SK-N-SH treated with all-trans-retinoic acid at 6 μM for 48 hours (cell line): ENCODE measurements at regions not wholly inside any gene's neighbourhood (a gene's known extent, or its start where the extent isn't known, plus 50 kb on each side); places are given as distances from the start of the nearest gene placed in this dataset.
A peak's percentile ranks its signal among the peaks of the same experiment; 100 is the strongest.

Experiments used
- ATAC-seq: fragments of 200-7000 bp; cut with Tn5 transposase; 3 replicates; pipeline ENCODE4 v1.9.1; 2020; ENCODE audit warnings: mild to moderate bottlenecking, moderate library complexity
- CREB5 ChIP-seq: fragments of 250-450 bp; sonication (Bioruptor Pico); IDR thresholded peaks from 2 replicates; pipeline ENCODE4 v1.5.1; 2020; ENCODE audit warnings: low read depth, mild to moderate bottlenecking, moderate library complexity
- CSDC2 ChIP-seq: fragments of 250-450 bp; sonication (Bioruptor Pico); IDR thresholded peaks from 2 replicates; pipeline ENCODE4 v1.5.0; 2020; ENCODE audit warnings: mild to moderate bottlenecking, moderate library complexity
- CSRNP3 ChIP-seq: fragments of 250-450 bp; sonication (Bioruptor Pico); IDR thresholded peaks from 2 replicates; pipeline ENCODE4 v1.5.1; 2021; ENCODE audit warnings: mild to moderate bottlenecking, moderate library complexity
- ISL1 ChIP-seq: fragments of 250-450 bp; sonication (Bioruptor Pico); IDR thresholded peaks from 2 replicates; pipeline ENCODE4 v2.1.2; 2022; ENCODE audit warnings: mild to moderate bottlenecking, moderate library complexity
- OSR1 ChIP-seq: fragments of 250-450 bp; sonication (Bioruptor Pico); IDR thresholded peaks from 2 replicates; pipeline ENCODE4 v1.8.0; 2022; ENCODE audit warnings: moderate library complexity, mild to moderate bottlenecking, inconsistent platforms
- PATZ1 ChIP-seq: fragments of 250-450 bp; sonication (Bioruptor Pico); IDR thresholded peaks from 2 replicates; pipeline ENCODE4 v1.8.0; 2020; ENCODE audit warnings: mild to moderate bottlenecking, moderate library complexity, borderline replicate concordance
- POU6F1 ChIP-seq: fragments of 250-450 bp; sonication (Bioruptor Pico); IDR thresholded peaks from 2 replicates; pipeline ENCODE4 v1.8.0; 2021; ENCODE audit warnings: low read depth, mild to moderate bottlenecking, moderate library complexity, borderline replicate concordance
- RARB ChIP-seq: fragments of 250-450 bp; sonication (Bioruptor Pico); IDR thresholded peaks from 2 replicates; pipeline ENCODE4 v1.8.0; 2021; ENCODE audit warnings: mild to moderate bottlenecking, moderate library complexity
- SNAI2 ChIP-seq: fragments of 250-450 bp; sonication (Bioruptor Pico); IDR thresholded peaks from 2 replicates; pipeline ENCODE4 v1.5.0; 2020; ENCODE audit warnings: mild to moderate bottlenecking, moderate library complexity
- TCF4 ChIP-seq: fragments of 250-450 bp; sonication (Bioruptor Pico); IDR thresholded peaks from 2 replicates; pipeline ENCODE4 v1.8.0; 2021; ENCODE audit warnings: mild to moderate bottlenecking, moderate library complexity, borderline replicate concordance
- TSHZ2 ChIP-seq: fragments of 250-450 bp; sonication (Bioruptor Pico); IDR thresholded peaks from 2 replicates; pipeline ENCODE4 v1.5.0; 2020; ENCODE audit warnings: mild to moderate bottlenecking, moderate library complexity
- ZFP3 ChIP-seq: fragments of 250-450 bp; sonication (Bioruptor Pico); IDR thresholded peaks from 2 replicates; pipeline ENCODE4 v1.5.0; 2020; ENCODE audit warnings: mild to moderate bottlenecking, moderate library complexity
- ZNF565 ChIP-seq: fragments of 450-650 bp; formaldehyde crosslinking; conservative IDR thresholded peaks from 2 replicates; pipeline ENCODE4 v1.5.0; 2020; ENCODE audit warnings: low read depth, mild to moderate bottlenecking, moderate library complexity
- ZNF70 ChIP-seq: fragments of 450-650 bp; formaldehyde crosslinking; IDR thresholded peaks from 2 replicates; pipeline ENCODE4 v1.5.0; 2020; ENCODE audit warnings: mild to moderate bottlenecking, moderate library complexity
- ZNF8 ChIP-seq: fragments of 450-650 bp; formaldehyde crosslinking; IDR thresholded peaks from 2 replicates; pipeline ENCODE4 v1.5.0; 2020; ENCODE audit warnings: mild to moderate bottlenecking, moderate library complexity

- ATAC-seq, result peak; percentile 6
- no peak for TF ChIP-seq POU6F1
- TF ChIP-seq TCF4 (CRISPR knock-in tag), result peak; percentile 54; the same call in 1 of the 2 replicates
Measured at GRCh38 chr3:43870844-43871626, 180.3 kb downstream of the ABHD5 start.

GRCh38 chr3:43871627-43872245 is 181.0 kb downstream of the ABHD5 start:
- ATAC-seq, result peak; percentile 8
- TF ChIP-seq CREB5 (CRISPR knock-in tag) (no peak), SNAI2 (0 out of 2 replicates have a peak, but pooled peaks have one; percentile 14), ZNF8 (no peak), ISL1 (CRISPR knock-in tag) (no peak), ZNF565 (CRISPR knock-in tag) (no peak)

- TF ChIP-seq CSRNP3 (CRISPR knock-in tag), result no peak
- TF ChIP-seq CSDC2 (CRISPR knock-in tag), result no peak
- 0 out of 2 replicates have a peak, but pooled peaks have one; percentile 35 for TF ChIP-seq ZFP3 (CRISPR knock-in tag)
- no peak for TF ChIP-seq RARB (CRISPR knock-in tag)
- peak; percentile 79; the same call in 1 of the 2 replicates for TF ChIP-seq PATZ1 (CRISPR knock-in tag)
- no peak for TF ChIP-seq ZNF70 (CRISPR knock-in tag)
- no peak for TF ChIP-seq OSR1 (CRISPR knock-in tag)
- TF ChIP-seq POU6F1, result no peak
- no peak for TF ChIP-seq TSHZ2 (CRISPR knock-in tag)
- TF ChIP-seq CREB5 (CRISPR knock-in tag), result no peak
- ATAC-seq, result peak; percentile 86
Measured at GRCh38 chr3:43872301-43872700, 181.6 kb downstream of the ABHD5 start.
